ENCODE measurements at regions not wholly inside any gene's neighbourhood (a gene's known extent, or its start where the extent isn't known, plus 50 kb on each side); places are given as distances from the start of the nearest gene placed in this dataset.
"Not testable (repeated sequence)": the region's sequence is repeated elsewhere in the genome, so short reads cannot be mapped to it uniquely, and the experiment has no call there.

DNA sequence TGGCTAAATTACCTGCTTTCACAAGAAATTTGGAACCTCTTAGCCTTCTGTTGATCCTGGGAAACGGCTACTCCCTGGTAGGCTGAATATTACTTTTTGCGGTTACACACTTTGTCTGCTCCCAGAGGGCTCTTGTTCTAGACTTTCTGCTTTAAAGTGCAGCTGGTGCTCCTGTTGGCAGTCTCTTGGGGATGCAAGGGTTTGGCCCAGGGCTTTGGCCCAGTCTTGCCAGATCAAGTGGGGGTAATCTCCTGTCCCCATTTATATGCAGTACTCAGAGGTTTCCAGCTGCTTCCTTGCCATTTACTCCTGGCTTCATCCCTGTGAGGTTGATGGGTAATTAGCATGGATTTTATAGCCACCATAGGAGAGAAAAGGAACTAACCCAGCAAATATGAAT, 558.2 kb upstream of the MIS18BP1 start:
- peak; percentile 90 for DNase-seq

DNA sequence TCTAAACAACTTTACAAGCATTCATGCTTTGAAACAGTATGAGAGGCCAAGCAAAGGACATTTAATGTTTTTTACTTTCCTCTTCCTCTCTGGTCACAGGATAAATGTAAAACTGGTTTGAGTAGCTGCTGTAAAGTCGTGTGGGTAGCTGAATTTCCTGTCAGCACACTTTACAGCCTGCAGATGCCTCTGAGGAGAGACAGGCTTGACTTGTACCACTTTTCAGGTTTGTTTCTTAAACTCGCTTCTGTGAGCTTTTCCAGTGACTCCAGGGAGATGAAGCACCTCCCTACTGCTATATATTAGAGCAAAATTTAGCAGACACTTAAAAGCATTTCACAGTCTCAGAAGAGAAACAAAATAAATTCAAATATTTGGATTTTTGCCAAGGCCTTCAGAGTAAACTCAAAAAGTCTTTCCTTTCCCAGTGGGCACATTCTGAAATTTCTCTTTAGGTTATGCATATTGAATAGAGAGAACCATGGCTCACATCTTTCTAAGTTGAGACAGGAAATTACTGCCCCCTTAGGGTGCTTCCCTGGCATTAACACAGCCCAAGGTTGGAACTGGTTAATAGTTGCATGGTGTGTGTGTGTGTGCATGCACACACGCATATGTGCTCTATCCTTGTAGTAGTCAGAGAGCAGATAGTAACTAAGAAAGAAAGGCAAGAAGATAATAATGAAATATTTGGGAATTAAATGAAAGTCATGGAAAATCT, 557.3 kb upstream of the MIS18BP1 start:
- DNase-seq: peak; percentile 76

DNA sequence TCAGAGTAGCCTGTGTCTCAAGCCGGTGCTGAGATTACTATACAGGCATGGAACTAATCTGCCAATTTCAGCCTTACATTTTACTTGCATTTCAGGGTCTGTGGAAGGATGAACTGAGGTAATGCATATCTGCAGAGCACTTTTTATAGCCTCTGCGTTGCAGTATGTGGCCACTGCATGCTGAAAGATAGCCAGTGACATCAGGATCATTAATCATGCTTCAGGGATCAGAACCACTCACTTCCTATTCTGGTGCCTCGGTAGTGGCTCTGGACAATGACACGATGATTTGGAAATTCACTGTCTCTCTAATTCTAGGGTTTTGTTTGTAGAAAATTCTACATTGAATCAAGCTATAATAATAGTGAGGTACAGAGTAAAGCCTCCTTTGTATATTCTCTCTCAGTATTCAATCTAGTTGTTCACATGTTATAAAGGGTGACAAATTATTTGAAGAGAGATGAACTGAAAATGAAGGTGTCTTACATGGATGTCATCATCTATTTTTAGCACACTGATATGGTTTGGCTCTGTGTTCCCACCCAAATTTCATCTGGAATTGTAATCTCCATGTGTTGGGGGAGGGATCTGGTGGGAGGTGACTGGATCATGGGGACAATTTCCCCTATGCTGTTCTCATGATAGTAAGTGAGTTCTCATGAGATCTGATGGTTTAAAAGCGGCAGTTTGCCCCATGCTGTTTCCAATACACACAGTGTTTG, 554.3 kb upstream of the MIS18BP1 start:
- DNase-seq: no peak

DNA sequence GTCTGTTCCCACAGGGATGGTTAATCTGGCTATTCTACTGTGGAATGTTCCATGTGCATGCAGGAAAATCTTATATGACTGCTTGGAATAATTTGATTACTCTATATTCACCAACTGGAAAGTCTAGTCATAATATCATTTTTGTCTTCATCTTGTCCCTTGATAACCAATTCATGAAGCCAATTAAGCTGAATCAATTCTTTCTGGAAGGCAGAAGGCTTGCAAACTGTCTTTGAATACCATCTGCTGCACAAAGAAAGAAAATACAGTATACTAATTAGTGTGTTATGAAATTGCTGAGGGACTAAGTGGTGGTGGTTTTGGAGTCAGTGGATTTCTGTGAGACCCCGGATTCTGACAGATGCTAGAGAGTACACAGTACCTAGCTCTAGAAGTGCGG, 546.5 kb upstream of the MIS18BP1 start:
- no peak for DNase-seq

DNA sequence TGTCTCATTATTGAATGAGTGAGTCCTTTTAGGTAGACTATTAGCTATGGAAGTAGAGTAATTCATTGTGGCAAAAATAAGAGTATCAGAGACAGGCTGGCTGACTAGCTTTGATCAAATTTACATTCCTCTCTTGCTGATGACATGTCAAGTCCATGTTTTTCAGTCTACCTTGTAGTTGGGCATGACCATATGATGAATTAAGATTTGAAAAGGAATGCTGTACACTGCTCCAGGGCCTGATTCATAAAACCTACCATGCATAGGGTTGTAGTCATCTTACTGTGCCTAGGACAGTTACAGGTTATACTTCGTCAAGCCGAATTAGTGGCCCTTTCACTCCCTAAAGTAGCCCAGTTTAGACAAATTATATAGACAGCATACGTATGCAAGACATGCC, 545.7 kb upstream of the MIS18BP1 start:
- DNase-seq: no peak

DNA sequence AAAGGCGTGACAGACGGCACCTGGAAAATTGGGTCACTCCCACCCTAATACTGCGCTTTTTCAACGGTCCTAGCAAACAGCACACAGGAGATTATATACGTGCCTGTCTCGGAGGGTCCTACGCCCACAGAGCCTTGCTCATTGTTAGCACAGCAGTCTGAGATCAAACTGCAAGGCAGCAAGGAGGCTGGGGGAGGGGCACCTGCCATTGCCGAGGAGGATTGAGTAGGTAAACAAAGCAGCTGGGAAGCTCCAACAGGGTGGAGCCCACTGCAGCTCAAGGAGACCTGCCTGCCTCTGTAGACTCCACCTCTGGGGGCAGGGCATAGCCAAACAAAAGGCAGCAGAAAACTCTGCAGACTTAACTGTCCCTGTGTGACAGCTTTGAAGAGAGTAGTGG, 543.0 kb upstream of the MIS18BP1 start:
- not testable (repeated sequence) for DNase-seq

DNA sequence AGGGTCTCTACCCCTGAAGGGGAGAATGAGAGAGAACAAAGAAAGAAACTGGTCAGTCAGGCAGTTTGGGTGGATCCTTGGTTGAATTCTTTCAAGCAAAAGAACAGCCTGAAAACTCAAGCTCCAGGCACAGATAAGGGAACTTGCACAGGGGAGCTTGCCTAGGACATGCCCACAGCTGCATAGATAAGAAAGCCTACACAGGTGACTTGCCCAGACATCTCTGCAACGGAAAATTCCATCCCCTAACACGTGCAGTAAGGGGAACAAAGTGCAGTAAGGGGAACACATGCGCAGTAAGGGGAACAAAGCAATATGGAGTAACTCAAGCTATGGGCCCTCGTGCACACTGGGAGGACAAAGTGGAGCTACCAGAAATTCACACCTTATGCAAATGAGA, 540.1 kb upstream of the MIS18BP1 start:
- DNase-seq: no peak

DNA sequence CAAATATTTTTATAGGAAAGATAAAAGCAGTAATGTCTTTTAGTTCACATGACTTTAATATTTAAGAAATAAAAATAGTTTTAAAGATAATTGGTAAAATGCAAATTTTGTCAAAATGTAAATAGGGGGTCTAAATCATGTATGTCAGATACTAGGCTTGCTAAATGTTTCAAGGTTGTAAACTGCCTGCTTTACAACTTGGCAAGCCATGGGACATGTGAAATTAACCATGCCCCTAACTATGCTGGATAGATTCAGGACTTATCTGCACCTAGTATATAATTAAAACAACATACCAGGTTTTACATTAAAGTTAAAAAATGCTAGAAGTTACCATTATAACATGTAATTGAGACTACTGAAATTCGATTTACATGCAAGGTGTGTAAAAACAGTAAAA, 537.3 kb upstream of the MIS18BP1 start:
- no peak for DNase-seq

DNA sequence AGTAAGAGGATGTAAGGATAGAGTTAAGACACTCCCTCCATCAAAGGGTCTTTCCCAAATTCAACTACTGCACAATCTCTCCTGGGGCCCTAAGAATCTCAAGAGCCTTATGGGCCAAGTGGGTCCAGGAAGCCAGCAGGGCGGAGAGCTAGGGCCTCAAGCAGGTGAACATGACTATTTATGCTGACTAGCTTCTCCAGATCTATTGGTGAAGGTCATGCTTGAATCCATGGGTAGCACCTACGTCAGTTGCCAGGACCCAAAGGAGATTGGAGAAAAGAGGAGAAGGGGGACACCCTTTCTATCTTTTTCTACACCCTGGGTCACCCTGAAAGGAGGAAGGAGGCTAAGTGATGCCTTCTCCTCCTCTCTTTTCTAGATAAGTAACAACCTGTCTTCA, 534.2 kb upstream of the MIS18BP1 start:
- no peak for DNase-seq

DNA sequence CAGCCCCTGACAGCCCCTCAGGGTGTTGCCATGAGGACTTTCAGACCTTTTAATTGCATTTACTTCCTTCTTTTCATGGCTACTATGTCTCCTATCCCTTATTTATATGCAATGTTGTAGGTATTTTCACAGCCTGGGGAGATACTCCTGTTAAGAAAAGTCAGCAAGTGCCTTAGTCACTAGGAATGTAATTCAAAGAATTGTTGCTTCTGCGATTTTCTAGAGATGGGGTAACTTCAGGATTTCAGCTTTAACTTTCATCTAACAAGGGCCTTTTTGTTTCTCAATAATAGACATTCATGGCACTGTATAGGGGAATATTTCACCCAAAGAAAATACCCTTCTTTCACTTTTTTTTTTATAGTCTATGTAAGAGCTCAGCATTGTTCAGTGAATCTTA, 533.3 kb upstream of the MIS18BP1 start:
- DNase-seq: no peak

DNA sequence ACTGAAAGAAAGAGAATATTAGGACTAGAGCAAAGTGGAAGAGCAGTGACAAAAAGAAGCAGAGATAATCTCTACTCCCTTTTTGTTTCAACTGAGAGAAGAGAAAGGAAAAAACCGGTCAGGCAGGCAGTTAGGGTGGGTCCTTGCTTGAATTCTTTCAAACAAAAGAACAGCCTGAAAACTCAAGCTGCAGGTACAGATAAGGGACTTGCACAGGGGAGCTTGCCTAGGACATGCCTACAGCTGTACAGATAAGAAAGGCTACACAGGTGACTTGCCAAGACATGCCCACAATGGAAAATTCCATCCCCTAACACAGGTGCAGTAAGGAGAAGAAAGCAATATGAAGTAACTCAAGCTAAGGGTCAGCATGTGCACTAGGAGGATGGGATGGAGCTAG, 532.2 kb upstream of the MIS18BP1 start:
- no peak for DNase-seq

DNA sequence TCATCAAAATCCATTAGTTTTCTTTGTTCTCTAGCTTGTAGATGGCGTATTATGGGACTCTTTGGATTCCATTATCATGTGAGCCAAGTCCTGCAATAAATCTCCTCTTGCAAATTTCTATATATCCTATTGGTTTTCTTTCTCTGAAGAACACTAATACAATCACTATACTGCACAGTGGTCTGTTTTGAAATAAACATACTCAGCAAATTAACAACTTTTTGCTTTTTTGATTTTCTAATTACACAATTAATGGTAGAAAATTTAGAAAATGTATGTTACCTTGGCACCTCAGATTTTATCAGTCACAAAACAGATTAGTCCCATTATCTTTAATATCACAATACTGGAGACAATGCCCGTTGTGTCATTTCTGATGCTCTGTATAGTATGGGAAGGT, 513.2 kb upstream of the MIS18BP1 start:
- no peak for DNase-seq

DNA sequence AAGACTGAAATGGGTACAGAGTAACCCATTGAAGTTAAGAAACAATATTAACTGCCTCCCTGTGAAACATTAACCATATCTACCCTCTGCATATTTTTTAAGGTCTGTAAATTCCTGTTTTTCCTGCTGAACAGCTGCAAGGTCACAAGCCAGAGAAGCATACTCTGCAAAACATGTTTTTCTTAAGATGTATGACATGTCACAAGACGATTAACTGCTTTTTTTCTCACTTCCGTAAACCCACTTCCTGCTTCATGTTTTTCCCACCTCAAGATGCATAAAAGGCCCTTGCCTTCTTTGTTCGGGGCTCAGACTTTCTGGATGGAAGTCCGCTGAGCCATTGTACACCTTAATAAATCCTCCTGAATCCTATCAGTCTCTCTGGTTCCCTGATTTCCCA, 504.7 kb upstream of the MIS18BP1 start:
- no peak for DNase-seq

DNA sequence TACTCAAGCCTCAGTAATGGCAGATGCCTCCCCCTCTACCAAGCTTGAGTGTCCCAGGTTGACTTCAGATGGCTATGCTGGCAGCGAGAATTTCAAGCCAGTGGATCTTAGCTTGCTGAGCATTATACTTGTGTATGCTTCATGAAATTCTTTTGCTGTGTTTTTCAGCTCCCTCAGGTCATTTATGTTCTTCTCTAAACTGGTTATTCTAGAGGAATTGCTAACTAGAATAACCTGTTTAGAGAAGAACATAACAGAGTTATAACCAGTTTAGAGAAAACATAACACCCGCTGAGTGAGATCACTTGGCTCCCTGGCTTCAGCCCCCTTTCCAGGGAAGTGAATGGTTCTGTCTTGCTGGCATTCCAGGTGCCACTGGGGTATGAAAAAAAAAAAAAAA, 503.4 kb upstream of the MIS18BP1 start:
- not testable (repeated sequence) for DNase-seq

DNA sequence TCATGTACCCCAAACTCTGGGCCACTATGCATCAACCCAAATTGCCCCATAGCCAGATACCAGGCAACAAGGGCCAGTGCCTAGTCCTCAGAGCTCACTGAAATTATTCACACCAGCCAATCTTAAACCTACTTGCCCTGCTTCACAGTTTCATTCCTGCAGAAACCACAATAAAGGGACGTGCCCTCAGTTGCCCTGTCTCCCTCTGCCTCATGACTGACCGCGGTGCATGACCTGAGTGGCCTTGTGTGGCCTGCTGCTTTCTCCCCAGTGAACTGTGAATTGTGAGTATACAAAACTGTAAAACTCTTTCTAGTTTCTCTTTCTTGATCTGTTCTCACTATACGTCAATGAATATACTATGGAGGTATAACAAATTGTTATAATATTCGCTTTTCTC, 490.9 kb upstream of the MIS18BP1 start:
- DNase-seq: no peak

DNA sequence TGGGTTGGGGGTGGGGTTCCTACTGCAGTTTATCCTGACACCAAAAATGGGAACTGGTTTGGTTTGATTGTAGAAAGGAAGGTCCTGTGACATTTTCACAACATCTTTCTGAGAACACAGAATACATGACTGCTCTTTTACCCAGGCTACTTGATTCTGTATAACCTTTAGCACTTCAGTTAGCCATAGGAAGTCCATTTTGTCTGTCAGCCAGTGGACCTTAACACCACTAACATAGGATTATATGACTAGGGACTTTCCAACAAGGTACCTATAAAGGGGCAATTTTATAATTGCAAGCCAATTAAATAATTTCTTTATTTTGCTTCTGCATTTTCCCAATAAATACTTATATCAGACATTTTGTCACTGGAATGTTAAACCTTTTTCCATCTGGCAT, 489.2 kb upstream of the MIS18BP1 start:
- DNase-seq: no peak

DNA sequence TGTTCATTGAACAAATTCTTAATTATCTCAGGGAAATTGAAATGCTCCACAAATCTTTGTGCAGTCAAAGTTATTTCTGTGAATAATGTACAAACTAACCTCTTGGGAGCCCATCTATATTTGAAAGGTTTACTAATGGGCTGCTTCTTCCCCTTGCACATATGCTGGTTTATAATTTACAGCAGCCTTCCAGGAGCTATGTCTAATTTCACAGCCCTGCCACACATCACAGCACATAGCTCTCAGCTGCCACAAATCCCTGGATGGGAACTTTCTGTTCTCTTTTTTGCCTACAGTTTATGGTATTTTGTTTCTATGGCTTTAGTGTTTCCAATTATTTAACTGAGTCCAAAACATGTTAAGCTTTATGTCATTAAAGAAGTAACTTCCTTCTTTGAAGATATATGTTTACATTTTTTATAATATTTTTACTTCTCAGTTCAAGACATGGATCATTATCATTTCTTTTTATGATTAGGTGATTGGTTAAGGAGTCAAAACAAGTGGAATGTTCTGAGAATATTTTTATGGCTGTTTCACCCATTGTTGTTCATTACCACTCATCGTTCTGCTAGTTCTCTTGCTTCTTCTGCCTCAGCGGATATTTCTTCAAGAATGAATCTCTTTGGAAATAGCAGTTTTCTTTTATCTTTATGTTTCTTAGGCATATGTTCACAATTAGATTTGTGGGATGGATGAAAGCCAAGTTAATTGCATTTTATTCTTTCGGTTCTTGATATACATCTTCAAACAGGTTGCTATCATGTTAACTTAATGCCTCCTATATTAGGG, 475.6 kb upstream of the MIS18BP1 start:
- no peak for DNase-seq

DNA sequence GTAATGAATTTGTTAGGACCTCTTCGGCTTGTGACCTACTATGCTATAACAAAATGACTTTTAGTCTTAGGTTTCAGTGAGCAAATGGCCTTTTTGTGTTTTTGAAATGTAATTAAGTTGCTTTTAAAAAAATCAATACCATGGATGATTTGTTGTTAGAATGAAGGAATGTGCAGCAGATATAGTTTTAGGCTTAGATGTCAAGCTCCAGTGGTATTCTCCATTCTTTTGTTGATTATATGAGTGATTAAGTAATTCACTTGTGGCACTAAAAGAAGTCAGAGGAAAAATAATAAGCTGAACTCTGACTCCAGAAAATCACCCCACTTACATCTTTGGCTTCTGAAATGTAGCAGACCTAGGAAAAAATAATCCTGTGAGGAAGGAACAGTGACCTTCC, 474.1 kb upstream of the MIS18BP1 start:
- no peak for DNase-seq

DNA sequence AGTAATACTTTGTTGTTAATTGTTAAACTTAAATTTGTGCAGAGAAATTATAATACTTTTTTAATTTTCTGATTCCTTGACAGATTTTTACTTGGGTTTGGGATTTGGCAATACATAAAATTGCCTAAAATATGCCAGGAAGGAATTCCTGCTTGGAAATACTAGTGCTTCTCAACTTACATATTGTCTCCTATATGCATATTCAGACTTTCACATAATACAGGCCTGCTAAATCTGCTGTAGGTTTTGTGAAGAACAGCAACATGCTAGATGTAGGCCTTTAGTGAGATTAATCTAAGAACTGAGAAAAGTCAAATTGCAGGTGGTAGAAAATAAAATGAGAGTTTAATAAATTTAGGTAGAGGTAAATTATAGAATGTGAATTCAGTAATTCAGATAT, 468.5 kb upstream of the MIS18BP1 start:
- no peak for DNase-seq

DNA sequence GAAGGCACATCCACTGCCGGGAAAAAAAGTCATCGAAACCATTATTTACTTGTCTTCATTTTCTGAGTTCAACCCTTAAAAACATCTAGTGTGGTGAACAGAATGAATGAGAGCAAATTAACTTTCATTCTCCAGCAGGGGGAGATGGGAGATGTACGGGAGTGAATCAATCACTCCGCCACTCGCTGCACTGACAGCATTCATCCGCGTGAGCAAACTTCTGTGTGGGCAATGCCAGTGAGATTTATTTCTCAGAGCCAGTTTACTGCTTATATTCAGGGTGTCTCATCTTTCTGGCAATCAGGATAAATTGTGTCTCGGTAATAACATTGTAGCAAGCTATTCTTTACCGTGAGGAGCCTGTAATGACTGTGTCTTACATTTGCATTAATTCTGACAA, 463.6 kb upstream of the MIS18BP1 start:
- DNase-seq: no peak

DNA sequence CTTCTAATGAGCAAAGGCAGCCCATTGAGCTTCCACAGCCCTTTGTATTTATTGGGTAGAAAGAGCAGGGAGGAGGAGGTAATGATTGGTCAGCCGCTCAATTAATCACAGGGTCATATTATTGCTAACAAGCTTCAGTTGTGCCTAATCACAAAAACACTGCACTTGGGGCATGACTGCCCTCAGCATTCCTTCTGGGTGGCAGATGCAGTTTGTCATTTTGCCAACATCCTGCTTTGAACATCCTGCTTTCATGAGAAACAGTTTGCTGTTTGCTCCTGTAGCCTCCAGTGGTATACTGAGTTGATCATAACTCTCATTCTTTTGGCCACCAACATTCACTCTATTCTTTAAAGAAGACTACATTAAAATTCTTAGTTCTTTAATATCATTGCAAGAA, 462.9 kb upstream of the MIS18BP1 start:
- no peak for DNase-seq

DNA sequence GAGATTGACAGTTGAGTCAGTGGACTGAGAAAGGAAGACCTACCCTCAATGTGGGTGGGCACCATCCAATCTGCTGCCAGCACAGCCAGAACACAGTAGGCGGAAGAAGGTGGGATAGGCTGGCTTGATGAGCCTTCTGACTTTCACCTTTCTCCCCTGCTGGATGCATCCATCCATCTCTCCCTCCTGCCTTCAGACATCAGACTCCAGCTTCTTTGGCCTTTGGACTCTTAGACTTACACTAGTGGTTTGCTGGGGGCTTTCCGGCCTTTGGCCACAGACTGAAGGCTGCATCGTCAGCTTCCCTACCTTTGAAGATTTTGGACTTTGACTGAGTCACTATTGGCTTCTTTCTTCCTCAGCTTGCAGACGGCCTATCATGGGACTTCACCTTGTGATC, 456.5 kb upstream of the MIS18BP1 start:
- DNase-seq: no peak

DNA sequence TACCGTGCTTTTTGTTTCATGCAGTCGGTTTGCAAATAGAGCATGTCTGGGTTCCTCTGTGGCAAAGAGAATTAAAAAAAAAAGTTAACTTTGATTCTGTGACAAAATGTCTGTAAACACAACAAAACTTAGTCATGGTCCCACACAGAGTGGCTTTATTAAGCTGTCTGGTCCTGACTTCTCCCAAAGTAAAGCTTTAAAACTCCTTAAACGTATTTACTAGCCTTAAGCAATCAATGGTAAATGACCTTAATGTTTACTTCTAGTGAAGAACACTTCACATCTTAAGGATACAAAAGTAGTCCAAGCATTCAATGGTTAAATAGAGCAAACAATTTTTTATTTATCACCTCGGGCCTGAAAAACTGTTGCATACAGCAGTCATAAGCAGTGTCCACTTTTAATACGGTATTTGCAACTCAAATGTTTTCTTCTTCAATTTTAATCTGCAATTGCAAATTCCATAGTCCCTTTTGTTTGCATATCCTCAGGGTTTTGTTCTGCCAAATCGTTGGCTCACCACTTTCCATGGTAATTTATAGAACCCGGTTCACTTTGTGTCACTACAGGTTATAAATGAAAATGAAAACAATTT, 453.0 kb upstream of the MIS18BP1 start:
- DNase-seq: peak; percentile 87

DNA sequence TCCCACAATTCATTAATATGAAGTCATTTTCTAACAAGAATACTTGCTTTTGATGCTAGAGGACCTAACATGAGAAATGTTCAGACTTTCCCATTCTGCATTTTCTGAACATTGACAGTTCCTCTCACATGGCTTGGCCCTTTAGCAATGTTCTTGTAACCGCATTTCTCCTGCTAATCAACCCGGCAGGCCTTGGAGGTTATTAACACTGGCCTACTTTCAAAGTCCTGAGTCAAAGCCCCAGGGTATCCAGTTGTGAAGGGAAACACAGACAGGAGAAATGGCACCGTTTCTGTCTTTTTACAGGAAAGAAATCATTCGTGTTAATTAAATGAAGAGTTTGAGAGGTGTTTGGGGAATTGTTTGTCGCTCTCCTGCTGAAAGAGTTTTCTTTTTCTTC, 446.5 kb upstream of the MIS18BP1 start:
- no peak for DNase-seq
